ENCODE measurements at regions not wholly inside any gene's neighbourhood (a gene's known extent, or its start where the extent isn't known, plus 50 kb on each side); places are given as distances from the start of the nearest gene placed in this dataset.

- WGBS (ENCODE audit: extremely low coverage, insufficient coverage, low lambda C conversion rate), result no CpG with 5 or more reads among the region's 20 CpGs
- H3K4me2 ChIP-seq (ENCODE audit: low read length), result no peak overlapping the region
These were observed 200.7 kb downstream of the BCL11A start for GRCh38 chr2:60352491-60353405.

GRCh38 chr2:60351802-60352201, 201.7 kb downstream of the BCL11A start:
- H3K79me1 ChIP-seq (ENCODE audit: low read length), result no peaks in the 10 kb centered on the region
- H3K9ac ChIP-seq (ENCODE audit: low read length), result no peak overlapping the region
- H3K27ac ChIP-seq (ENCODE audit: low read depth, low read length), result no peak overlapping the region
- no peak overlapping the region for H2BK120ac ChIP-seq (ENCODE audit: low read depth, low read length)
- H3K4ac ChIP-seq (ENCODE audit: low read depth, low read length), result no peak overlapping the region
- H3K4me2 ChIP-seq (ENCODE audit: low read length), result no peak overlapping the region
- H3K56ac ChIP-seq (ENCODE audit: low read length), result no peak overlapping the region
- no peaks in the 10 kb centered on the region for H3K4me1 ChIP-seq (ENCODE audit: control insufficient read depth, low read depth, low read length)
- no peak overlapping the region for H3K4me3 ChIP-seq (ENCODE audit: low read length)
- no peak for DNase-seq
- no peak overlapping the region for H2AK5ac ChIP-seq (ENCODE audit: low read length)
- H4K8ac ChIP-seq (ENCODE audit: low read depth, low read length), result no peak overlapping the region
- H3K36me3 ChIP-seq (ENCODE audit: control insufficient read depth, insufficient read depth, low read length), result no peaks in the 10 kb centered on the region
- H3K23ac ChIP-seq (ENCODE audit: low read length), result no peak overlapping the region
- no peak overlapping the region for H2BK5ac ChIP-seq (ENCODE audit: low read length)
- no peak overlapping the region for H2BK15ac ChIP-seq (replicated peaks; ENCODE audit: low read depth)
- no peak overlapping the region for H3K18ac ChIP-seq (ENCODE audit: low read length)
- no peaks in the 10 kb centered on the region for H3K27me3 ChIP-seq (ENCODE audit: insufficient read depth, low read length, poor library complexity)
- no CpG with 5 or more reads among the region's 8 CpGs for WGBS (ENCODE audit: extremely low coverage, insufficient coverage, low lambda C conversion rate)
- H4K5ac ChIP-seq (ENCODE audit: low read length), result no peak overlapping the region
- H3K79me2 ChIP-seq (ENCODE audit: control insufficient read depth, insufficient read depth, low read length), result no peaks in the 10 kb centered on the region

More at GRCh38 chr2:60352491-60353405, 200.7 kb downstream of the BCL11A start:
- no peak overlapping the region for H2BK15ac ChIP-seq (replicated peaks; ENCODE audit: low read depth)
- no peaks in the 10 kb centered on the region for H3K4me1 ChIP-seq (ENCODE audit: control insufficient read depth, low read depth, low read length)
- no peak overlapping the region for H3K4me3 ChIP-seq (ENCODE audit: low read length)
- no peaks in the 10 kb centered on the region for H3K79me1 ChIP-seq (ENCODE audit: low read length)
- no peak overlapping the region for H3K27ac ChIP-seq (ENCODE audit: low read depth, low read length)
- H4K8ac ChIP-seq (ENCODE audit: low read depth, low read length), result no peak overlapping the region
- H2BK5ac ChIP-seq (ENCODE audit: low read length), result no peak overlapping the region
- no peaks in the 10 kb centered on the region for H3K79me2 ChIP-seq (ENCODE audit: control insufficient read depth, insufficient read depth, low read length)
- H3K27me3 ChIP-seq (ENCODE audit: insufficient read depth, low read length, poor library complexity), result no peaks in the 10 kb centered on the region
- no peak overlapping the region for H3K18ac ChIP-seq (ENCODE audit: low read length)
- no peak overlapping the region for H4K5ac ChIP-seq (ENCODE audit: low read length)
- no peak for DNase-seq
- H3K36me3 ChIP-seq (ENCODE audit: control insufficient read depth, insufficient read depth, low read length), result no peaks in the 10 kb centered on the region
- no peak overlapping the region for H2BK120ac ChIP-seq (ENCODE audit: low read depth, low read length)
- no peak overlapping the region for H3K9ac ChIP-seq (ENCODE audit: low read length)
- H3K4ac ChIP-seq (ENCODE audit: low read depth, low read length), result no peak overlapping the region
- H2AK5ac ChIP-seq (ENCODE audit: low read length), result no peak overlapping the region
- no peak overlapping the region for H3K23ac ChIP-seq (ENCODE audit: low read length)
- H3K56ac ChIP-seq (ENCODE audit: low read length), result no peak overlapping the region

- WGBS (ENCODE audit: extremely low coverage, insufficient coverage, low lambda C conversion rate), result no CpG with 5 or more reads among the region's 4 CpGs
- Histone ChIP-seq H2AK5ac (ENCODE audit: low read length) (no peak overlapping the region), H3K56ac (ENCODE audit: low read length) (no peak overlapping the region), H3K18ac (ENCODE audit: low read length) (no peak overlapping the region), H3K9ac (ENCODE audit: low read length) (no peak overlapping the region), H3K23ac (ENCODE audit: low read length) (no peak overlapping the region), H2BK5ac (ENCODE audit: low read length) (no peak overlapping the region), H4K5ac (ENCODE audit: low read length) (no peak overlapping the region), H2BK120ac (ENCODE audit: low read depth, low read length) (no peak overlapping the region), H4K8ac (ENCODE audit: low read depth, low read length) (no peak overlapping the region), H3K4me2 (ENCODE audit: low read length) (no peak overlapping the region), H3K36me3 (ENCODE audit: control insufficient read depth, insufficient read depth, low read length) (no peaks in the 10 kb centered on the region), H3K4me3 (ENCODE audit: low read length) (no peak overlapping the region), H2BK15ac (replicated peaks; ENCODE audit: low read depth) (no peak overlapping the region), H3K27ac (ENCODE audit: low read depth, low read length) (no peak overlapping the region), H3K27me3 (ENCODE audit: insufficient read depth, low read length, poor library complexity) (no peaks in the 10 kb centered on the region), H3K4ac (ENCODE audit: low read depth, low read length) (no peak overlapping the region), H3K4me1 (ENCODE audit: control insufficient read depth, low read depth, low read length) (no peaks in the 10 kb centered on the region), H3K79me1 (ENCODE audit: low read length) (no peaks in the 10 kb centered on the region), H3K79me2 (ENCODE audit: control insufficient read depth, insufficient read depth, low read length) (no peaks in the 10 kb centered on the region)
- DNase-seq, result no peak
These were observed 202.1 kb downstream of the BCL11A start for GRCh38 chr2:60351321-60351720.

- Histone ChIP-seq H3K4me3 (ENCODE audit: low read length) (no peak overlapping the region), H3K18ac (ENCODE audit: low read length) (no peak overlapping the region), H4K8ac (ENCODE audit: low read depth, low read length) (no peak overlapping the region), H2BK15ac (replicated peaks; ENCODE audit: low read depth) (no peak overlapping the region), H3K56ac (ENCODE audit: low read length) (no peak overlapping the region), H3K23ac (ENCODE audit: low read length) (no peak overlapping the region), H3K36me3 (ENCODE audit: control insufficient read depth, insufficient read depth, low read length) (no peaks in the 10 kb centered on the region), H3K79me1 (ENCODE audit: low read length) (no peaks in the 10 kb centered on the region), H3K9ac (ENCODE audit: low read length) (no peak overlapping the region), H3K27ac (ENCODE audit: low read depth, low read length) (no peak overlapping the region), H3K79me2 (ENCODE audit: control insufficient read depth, insufficient read depth, low read length) (no peaks in the 10 kb centered on the region), H3K4me1 (ENCODE audit: control insufficient read depth, low read depth, low read length) (no peaks in the 10 kb centered on the region), H3K4ac (ENCODE audit: low read depth, low read length) (no peak overlapping the region), H2BK120ac (ENCODE audit: low read depth, low read length) (no peak overlapping the region), H4K5ac (ENCODE audit: low read length) (no peak overlapping the region), H2AK5ac (ENCODE audit: low read length) (no peak overlapping the region), H3K4me2 (ENCODE audit: low read length) (no peak overlapping the region), H2BK5ac (ENCODE audit: low read length) (no peak overlapping the region), H3K27me3 (ENCODE audit: insufficient read depth, low read length, poor library complexity) (no peaks in the 10 kb centered on the region)
- WGBS (ENCODE audit: extremely low coverage, insufficient coverage, low lambda C conversion rate), result no CpG with 5 or more reads among the region's 4 CpGs
- DNase-seq, result peak; percentile 42
These were observed 202.7 kb downstream of the BCL11A start for GRCh38 chr2:60350791-60351190.

- no peak overlapping the region for H2AK5ac ChIP-seq (ENCODE audit: low read length)
- H3K79me2 ChIP-seq (ENCODE audit: control insufficient read depth, insufficient read depth, low read length), result no peaks in the 10 kb centered on the region
- H2BK15ac ChIP-seq (replicated peaks; ENCODE audit: low read depth), result no peak overlapping the region
- no peak overlapping the region for H3K4me3 ChIP-seq (ENCODE audit: low read length)
- H3K27me3 ChIP-seq (ENCODE audit: insufficient read depth, low read length, poor library complexity), result no peaks in the 10 kb centered on the region
- no peak overlapping the region for H3K56ac ChIP-seq (ENCODE audit: low read length)
- no peak overlapping the region for H4K5ac ChIP-seq (ENCODE audit: low read length)
- H3K4me1 ChIP-seq (ENCODE audit: control insufficient read depth, low read depth, low read length), result no peaks in the 10 kb centered on the region
- H2BK5ac ChIP-seq (ENCODE audit: low read length), result no peak overlapping the region
- H3K79me1 ChIP-seq (ENCODE audit: low read length), result no peaks in the 10 kb centered on the region
- H2BK120ac ChIP-seq (ENCODE audit: low read depth, low read length), result no peak overlapping the region
- DNase-seq, result peak; percentile 95
- no peak overlapping the region for H3K23ac ChIP-seq (ENCODE audit: low read length)
- no peak overlapping the region for H3K4ac ChIP-seq (ENCODE audit: low read depth, low read length)
- H3K9ac ChIP-seq (ENCODE audit: low read length), result no peak overlapping the region
- H3K18ac ChIP-seq (ENCODE audit: low read length), result no peak overlapping the region
- no CpG with 5 or more reads among the region's 5 CpGs for whole genome bisulfite sequencing (ENCODE audit: extremely low coverage, insufficient coverage, low lambda C conversion rate)
- no peak overlapping the region for H3K27ac ChIP-seq (ENCODE audit: low read depth, low read length)
- H4K8ac ChIP-seq (ENCODE audit: low read depth, low read length), result no peak overlapping the region
- H3K36me3 ChIP-seq (ENCODE audit: control insufficient read depth, insufficient read depth, low read length), result no peaks in the 10 kb centered on the region
- no peak overlapping the region for H3K4me2 ChIP-seq (ENCODE audit: low read length)
These were observed 205.7 kb downstream of the BCL11A start for GRCh38 chr2:60347781-60348180.

Data from mesendoderm (in vitro differentiated cells).